PC-9 (cell line): ENCODE measurements at regions not wholly inside any gene's neighbourhood (a gene's known extent, or its start where the extent isn't known, plus 50 kb on each side); places are given as distances from the start of the nearest gene placed in this dataset.

Source experiments
- CTCF ChIP-seq: fragments of 200-600 bp; sonication (generic); conservative IDR thresholded peaks from 2 replicates; pipeline ENCODE4 v1.6.1; 2017; ENCODE audit warnings: mixed run types, antibody characterized with exemption, mild to moderate bottlenecking, moderate library complexity
- EZH2 ChIP-seq: fragments of 200-600 bp; sonication (generic); IDR thresholded peaks from 2 replicates; pipeline ENCODE4 v1.8.0; 2017; ENCODE audit warnings: antibody characterized with exemption, low read depth

DNA sequence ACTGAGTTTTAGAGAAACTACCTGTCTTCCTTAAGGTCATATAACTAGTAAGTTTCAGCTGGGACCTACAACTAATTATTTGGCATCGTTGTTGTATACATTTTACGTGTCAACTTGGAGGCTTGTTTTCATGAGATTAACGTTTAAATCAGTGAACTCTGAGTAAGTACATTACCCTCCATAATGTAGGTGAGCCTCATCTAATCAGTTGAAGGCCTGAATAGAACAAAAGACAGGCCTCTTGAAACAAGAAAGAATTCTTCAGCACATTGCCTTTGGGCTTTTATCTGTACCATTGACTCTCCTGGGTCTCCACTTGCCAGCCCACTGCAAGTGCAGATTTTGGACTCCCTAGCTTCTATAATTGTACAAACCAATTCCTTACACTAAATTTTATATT, 364.6 kb downstream of the ADGRL2 start:
- TF ChIP-seq EZH2 (no peak), CTCF (no peak)
